ENCODE measurements at regions not wholly inside any gene's neighbourhood (a gene's known extent, or its start where the extent isn't known, plus 50 kb on each side); places are given as distances from the start of the nearest gene placed in this dataset.

DNA sequence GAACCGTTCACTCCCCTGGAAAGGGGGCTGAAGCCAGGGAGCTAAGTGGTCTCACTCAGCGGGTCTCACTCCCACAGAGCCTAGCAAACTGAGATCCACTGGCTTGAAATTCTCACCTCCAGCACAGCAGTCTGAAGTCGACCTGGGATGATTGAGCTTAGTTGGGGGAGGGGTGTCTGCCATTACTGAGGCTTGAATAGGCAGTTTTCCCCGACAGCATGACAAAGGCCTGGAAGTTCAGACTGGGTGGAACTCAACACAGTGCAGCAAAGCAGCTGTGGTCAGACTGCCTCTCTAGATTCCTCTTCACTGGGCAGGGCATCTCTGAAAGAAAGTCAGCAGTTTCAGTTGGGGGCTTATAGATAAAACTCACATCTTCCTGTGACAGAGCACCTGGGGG, 292.5 kb downstream of the NUP35 start:
- TF ChIP-seq EZH2 (IDR thresholded peaks at IDR 0.05; ENCODE audit: low read depth, unreplicated experiment) (no peak), JUNB (IDR thresholded peaks at IDR 0.05; ENCODE audit: unreplicated experiment) (no peak), POLR2AphosphoS5 (IDR thresholded peaks at IDR 0.05; ENCODE audit: low read depth) (no peak), CREB1 (CRISPR knock-in tag; IDR thresholded peaks at IDR 0.05; ENCODE audit: low read depth) (no peak), STAT1 (IDR thresholded peaks at IDR 0.05; ENCODE audit: unreplicated experiment) (no peak), ZNF114 (CRISPR knock-in tag; IDR thresholded peaks at IDR 0.05) (no peak)
- TF ChIP-seq, protein P1, sequence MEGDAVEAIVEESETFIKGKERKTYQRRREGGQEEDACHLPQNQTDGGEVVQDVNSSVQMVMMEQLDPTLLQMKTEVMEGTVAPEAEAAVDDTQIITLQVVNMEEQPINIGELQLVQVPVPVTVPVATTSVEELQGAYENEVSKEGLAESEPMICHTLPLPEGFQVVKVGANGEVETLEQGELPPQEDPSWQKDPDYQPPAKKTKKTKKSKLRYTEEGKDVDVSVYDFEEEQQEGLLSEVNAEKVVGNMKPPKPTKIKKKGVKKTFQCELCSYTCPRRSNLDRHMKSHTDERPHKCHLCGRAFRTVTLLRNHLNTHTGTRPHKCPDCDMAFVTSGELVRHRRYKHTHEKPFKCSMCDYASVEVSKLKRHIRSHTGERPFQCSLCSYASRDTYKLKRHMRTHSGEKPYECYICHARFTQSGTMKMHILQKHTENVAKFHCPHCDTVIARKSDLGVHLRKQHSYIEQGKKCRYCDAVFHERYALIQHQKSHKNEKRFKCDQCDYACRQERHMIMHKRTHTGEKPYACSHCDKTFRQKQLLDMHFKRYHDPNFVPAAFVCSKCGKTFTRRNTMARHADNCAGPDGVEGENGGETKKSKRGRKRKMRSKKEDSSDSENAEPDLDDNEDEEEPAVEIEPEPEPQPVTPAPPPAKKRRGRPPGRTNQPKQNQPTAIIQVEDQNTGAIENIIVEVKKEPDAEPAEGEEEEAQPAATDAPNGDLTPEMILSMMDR (conservative IDR thresholded peaks at IDR 0.05; ENCODE audit: low read depth in 2 of 2): no peak
- TF ChIP-seq, protein P2, sequence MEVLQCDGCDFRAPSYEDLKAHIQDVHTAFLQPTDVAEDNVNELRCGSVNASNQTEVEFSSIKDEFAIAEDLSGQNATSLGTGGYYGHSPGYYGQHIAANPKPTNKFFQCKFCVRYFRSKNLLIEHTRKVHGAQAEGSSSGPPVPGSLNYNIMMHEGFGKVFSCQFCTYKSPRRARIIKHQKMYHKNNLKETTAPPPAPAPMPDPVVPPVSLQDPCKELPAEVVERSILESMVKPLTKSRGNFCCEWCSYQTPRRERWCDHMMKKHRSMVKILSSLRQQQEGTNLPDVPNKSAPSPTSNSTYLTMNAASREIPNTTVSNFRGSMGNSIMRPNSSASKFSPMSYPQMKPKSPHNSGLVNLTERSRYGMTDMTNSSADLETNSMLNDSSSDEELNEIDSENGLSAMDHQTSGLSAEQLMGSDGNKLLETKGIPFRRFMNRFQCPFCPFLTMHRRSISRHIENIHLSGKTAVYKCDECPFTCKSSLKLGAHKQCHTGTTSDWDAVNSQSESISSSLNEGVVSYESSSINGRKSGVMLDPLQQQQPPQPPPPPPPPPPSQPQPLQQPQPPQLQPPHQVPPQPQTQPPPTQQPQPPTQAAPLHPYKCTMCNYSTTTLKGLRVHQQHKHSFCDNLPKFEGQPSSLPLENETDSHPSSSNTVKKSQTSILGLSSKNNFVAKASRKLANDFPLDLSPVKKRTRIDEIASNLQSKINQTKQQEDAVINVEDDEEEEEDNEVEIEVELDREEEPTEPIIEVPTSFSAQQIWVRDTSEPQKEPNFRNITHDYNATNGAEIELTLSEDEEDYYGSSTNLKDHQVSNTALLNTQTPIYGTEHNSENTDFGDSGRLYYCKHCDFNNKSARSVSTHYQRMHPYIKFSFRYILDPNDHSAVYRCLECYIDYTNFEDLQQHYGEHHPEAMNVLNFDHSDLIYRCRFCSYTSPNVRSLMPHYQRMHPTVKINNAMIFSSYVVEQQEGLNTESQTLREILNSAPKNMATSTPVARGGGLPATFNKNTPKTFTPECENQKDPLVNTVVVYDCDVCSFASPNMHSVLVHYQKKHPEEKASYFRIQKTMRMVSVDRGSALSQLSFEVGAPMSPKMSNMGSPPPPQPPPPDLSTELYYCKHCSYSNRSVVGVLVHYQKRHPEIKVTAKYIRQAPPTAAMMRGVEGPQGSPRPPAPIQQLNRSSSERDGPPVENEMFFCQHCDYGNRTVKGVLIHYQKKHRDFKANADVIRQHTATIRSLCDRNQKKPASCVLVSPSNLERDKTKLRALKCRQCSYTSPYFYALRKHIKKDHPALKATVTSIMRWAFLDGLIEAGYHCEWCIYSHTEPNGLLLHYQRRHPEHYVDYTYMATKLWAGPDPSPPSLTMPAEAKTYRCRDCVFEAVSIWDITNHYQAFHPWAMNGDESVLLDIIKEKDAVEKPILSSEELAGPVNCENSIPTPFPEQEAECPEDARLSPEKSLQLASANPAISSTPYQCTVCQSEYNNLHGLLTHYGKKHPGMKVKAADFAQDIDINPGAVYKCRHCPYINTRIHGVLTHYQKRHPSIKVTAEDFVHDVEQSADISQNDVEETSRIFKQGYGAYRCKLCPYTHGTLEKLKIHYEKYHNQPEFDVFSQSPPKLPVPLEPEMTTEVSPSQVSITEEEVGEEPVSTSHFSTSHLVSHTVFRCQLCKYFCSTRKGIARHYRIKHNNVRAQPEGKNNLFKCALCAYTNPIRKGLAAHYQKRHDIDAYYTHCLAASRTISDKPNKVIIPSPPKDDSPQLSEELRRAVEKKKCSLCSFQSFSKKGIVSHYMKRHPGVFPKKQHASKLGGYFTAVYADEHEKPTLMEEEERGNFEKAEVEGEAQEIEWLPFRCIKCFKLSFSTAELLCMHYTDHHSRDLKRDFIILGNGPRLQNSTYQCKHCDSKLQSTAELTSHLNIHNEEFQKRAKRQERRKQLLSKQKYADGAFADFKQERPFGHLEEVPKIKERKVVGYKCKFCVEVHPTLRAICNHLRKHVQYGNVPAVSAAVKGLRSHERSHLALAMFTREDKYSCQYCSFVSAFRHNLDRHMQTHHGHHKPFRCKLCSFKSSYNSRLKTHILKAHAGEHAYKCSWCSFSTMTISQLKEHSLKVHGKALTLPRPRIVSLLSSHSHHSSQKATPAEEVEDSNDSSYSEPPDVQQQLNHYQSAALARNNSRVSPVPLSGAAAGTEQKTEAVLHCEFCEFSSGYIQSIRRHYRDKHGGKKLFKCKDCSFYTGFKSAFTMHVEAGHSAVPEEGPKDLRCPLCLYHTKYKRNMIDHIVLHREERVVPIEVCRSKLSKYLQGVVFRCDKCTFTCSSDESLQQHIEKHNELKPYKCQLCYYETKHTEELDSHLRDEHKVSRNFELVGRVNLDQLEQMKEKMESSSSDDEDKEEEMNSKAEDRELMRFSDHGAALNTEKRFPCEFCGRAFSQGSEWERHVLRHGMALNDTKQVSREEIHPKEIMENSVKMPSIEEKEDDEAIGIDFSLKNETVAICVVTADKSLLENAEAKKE (CRISPR knock-in tag; IDR thresholded peaks at IDR 0.05): no peak
- TF ChIP-seq, protein P3, sequence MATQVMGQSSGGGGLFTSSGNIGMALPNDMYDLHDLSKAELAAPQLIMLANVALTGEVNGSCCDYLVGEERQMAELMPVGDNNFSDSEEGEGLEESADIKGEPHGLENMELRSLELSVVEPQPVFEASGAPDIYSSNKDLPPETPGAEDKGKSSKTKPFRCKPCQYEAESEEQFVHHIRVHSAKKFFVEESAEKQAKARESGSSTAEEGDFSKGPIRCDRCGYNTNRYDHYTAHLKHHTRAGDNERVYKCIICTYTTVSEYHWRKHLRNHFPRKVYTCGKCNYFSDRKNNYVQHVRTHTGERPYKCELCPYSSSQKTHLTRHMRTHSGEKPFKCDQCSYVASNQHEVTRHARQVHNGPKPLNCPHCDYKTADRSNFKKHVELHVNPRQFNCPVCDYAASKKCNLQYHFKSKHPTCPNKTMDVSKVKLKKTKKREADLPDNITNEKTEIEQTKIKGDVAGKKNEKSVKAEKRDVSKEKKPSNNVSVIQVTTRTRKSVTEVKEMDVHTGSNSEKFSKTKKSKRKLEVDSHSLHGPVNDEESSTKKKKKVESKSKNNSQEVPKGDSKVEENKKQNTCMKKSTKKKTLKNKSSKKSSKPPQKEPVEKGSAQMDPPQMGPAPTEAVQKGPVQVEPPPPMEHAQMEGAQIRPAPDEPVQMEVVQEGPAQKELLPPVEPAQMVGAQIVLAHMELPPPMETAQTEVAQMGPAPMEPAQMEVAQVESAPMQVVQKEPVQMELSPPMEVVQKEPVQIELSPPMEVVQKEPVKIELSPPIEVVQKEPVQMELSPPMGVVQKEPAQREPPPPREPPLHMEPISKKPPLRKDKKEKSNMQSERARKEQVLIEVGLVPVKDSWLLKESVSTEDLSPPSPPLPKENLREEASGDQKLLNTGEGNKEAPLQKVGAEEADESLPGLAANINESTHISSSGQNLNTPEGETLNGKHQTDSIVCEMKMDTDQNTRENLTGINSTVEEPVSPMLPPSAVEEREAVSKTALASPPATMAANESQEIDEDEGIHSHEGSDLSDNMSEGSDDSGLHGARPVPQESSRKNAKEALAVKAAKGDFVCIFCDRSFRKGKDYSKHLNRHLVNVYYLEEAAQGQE (IDR thresholded peaks at IDR 0.05; ENCODE audit: unreplicated experiment): no peak
- TF ChIP-seq, protein P4, sequence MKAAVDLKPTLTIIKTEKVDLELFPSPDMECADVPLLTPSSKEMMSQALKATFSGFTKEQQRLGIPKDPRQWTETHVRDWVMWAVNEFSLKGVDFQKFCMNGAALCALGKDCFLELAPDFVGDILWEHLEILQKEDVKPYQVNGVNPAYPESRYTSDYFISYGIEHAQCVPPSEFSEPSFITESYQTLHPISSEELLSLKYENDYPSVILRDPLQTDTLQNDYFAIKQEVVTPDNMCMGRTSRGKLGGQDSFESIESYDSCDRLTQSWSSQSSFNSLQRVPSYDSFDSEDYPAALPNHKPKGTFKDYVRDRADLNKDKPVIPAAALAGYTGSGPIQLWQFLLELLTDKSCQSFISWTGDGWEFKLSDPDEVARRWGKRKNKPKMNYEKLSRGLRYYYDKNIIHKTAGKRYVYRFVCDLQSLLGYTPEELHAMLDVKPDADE (IDR thresholded peaks at IDR 0.05): no peak

Measured in GM23338 (cell line).